ENCODE measurements at regions not wholly inside any gene's neighbourhood (a gene's known extent, or its start where the extent isn't known, plus 50 kb on each side); places are given as distances from the start of the nearest gene placed in this dataset.

- no peak for TF ChIP-seq EP300 (IDR thresholded peaks at IDR 0.05)
- TF ChIP-seq POLR2A (IDR thresholded peaks at IDR 0.05), result no peak
Observed at GRCh38 chr16:86038926-86039310, 140.0 kb downstream of the IRF8 start.

Measured in tibial nerve (tissue), 3 donors.